Progenitor cell of endocrine pancreas (in vitro differentiated cells): ENCODE measurements at regions not wholly inside any gene's neighbourhood (a gene's known extent, or its start where the extent isn't known, plus 50 kb on each side); places are given as distances from the start of the nearest gene placed in this dataset.

Source experiments
- DNase-seq: peaks from one replicate; pipeline ENCODE4 v3.0.0; 2021; ENCODE audit warnings: low spot score; ENCODE audit not compliant: unreplicated experiment
- H3K27ac Mint-ChIP-seq: 2 replicates; pipeline ENCODE4 v1.8.0; 2021; ENCODE audit warnings: mild to moderate bottlenecking, moderate library complexity, mixed read lengths
- H3K27me3 Mint-ChIP-seq: 2 replicates; pipeline ENCODE4 v1.8.0; 2021; ENCODE audit warnings: mixed read lengths
- H3K36me3 Mint-ChIP-seq: 2 replicates; pipeline ENCODE4 v1.8.0; 2022; ENCODE audit warnings: mixed read lengths; ENCODE audit not compliant: insufficient read depth
- H3K4me1 Mint-ChIP-seq: 2 replicates; pipeline ENCODE4 v1.8.0; 2021; ENCODE audit warnings: low read depth, mixed read lengths
- H3K4me3 Mint-ChIP-seq: 2 replicates; pipeline ENCODE4 v1.8.0; 2021; ENCODE audit warnings: low read depth, mild to moderate bottlenecking, moderate library complexity, mixed read lengths
- H3K9me3 Mint-ChIP-seq: 2 replicates; pipeline ENCODE4 v1.8.0; 2021; ENCODE audit warnings: low read depth, mixed read lengths
- TF ChIP-seq, protein P1 (sequence below): fragments of 200-600 bp; sonication (generic); IDR thresholded peaks from one replicate; pipeline ENCODE4 v1.5.0; 2021; ENCODE audit warnings: antibody characterized with exemption, mild to moderate bottlenecking; ENCODE audit not compliant: unreplicated experiment

DNA sequence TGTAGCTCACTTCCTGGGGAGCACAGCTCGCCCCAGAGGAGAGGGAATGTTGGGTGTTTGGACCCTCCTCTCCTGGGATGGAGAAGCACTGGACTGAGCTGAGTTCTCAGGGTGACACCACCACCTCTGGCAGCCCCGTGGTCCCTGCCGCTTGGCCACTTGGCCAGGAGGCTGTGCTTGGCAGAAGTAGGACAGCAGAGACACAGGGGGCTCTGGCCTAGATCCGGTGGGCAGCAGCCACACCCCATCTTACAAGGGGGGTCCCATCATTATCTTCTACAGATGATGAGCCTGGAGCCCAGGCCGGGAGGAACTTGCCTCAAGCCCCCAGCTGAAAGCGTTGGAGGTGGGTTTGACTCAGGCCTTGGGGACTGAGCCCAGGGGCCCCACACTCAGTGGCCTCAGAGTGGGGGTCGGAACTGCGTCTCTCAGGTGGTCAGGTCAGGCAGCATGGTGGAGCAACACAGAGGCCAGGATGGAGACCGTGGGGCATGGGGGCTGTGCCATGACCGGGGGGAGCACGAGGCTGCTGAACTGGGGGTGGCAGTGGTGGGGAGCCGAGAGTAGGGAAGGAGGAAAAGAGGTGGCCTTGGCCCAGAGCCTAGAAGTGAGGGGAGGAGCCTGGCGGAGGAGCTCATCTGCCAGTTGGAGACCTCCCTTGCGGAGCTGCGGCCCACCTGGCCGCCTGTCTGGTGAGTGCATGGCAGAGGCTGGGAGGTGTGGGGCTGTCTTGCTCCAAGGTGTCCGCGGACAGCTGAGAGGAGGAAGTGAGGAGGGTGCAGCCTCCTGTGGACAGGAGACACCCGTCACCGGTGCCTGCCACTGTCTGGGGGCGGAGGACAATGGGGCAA, 63.6 kb upstream of the HDAC4 start:
- Mint-ChIP-seq H3K27me3 (no peaks in the 10 kb centered on the region), H3K4me3 (no peak overlapping the region), H3K4me1 (no peaks in the 10 kb centered on the region), H3K36me3 (no peaks in the 10 kb centered on the region), H3K27ac (no peak overlapping the region), H3K9me3 (no peaks in the 10 kb centered on the region)
- TF ChIP-seq, protein P1, sequence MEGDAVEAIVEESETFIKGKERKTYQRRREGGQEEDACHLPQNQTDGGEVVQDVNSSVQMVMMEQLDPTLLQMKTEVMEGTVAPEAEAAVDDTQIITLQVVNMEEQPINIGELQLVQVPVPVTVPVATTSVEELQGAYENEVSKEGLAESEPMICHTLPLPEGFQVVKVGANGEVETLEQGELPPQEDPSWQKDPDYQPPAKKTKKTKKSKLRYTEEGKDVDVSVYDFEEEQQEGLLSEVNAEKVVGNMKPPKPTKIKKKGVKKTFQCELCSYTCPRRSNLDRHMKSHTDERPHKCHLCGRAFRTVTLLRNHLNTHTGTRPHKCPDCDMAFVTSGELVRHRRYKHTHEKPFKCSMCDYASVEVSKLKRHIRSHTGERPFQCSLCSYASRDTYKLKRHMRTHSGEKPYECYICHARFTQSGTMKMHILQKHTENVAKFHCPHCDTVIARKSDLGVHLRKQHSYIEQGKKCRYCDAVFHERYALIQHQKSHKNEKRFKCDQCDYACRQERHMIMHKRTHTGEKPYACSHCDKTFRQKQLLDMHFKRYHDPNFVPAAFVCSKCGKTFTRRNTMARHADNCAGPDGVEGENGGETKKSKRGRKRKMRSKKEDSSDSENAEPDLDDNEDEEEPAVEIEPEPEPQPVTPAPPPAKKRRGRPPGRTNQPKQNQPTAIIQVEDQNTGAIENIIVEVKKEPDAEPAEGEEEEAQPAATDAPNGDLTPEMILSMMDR, result no peak
- DNase-seq, result no peak

GRCh38 chr2:239463541-239464165, 62.8 kb upstream of the HDAC4 start:
- Mint-ChIP-seq H3K27ac (peak overlapping the region; percentile 21), H3K36me3 (no peaks in the 10 kb centered on the region), H3K9me3 (no peaks in the 10 kb centered on the region), H3K27me3 (no peaks in the 10 kb centered on the region), H3K4me1 (no peaks in the 10 kb centered on the region), H3K4me3 (no peak overlapping the region)
- TF ChIP-seq, protein P1, result no peak
- DNase-seq, result no peak

DNA sequence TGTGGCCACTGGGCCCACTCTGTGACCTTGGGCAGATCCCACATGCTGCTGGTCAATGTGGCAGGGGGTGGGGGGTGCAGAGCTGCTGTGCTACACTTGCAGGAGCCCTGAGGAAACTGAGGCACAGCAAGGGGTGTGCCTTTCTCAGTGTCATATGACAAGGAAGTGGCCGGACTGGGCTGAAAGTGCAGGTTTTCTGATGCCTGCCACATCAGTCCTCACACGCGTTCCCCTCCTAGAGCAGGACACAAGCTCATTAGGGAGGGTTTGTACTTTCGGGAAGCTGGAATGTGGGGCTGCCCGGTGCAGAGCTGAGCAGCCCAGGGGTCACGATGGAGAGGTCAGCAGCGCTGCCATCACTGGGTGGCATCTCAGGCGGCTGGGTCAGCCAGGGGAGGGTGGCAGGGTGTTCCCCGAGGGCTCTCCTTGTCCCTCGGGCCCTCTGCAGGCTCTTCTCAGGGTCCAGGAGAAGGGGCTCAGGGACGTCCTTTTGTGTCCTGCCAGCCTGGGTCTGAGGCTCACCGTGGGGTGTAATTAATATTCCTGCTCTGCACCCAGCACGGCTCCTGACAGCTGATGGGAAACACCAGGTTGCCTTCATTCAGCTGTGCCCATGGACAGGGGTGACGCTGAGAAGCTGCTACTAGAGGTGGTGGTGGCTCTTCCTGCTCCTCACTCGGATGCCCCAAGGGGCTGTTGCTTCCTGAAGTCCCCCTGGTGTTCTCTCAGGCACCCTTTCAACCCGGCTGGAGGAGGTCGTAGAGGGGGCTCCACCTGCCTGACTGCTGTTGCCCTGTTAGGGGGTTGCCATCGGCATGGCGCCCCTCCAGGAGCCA, 62.1 kb upstream of the HDAC4 start:
- no peaks in the 10 kb centered on the region for H3K4me1 Mint-ChIP-seq
- H3K36me3 Mint-ChIP-seq, result no peaks in the 10 kb centered on the region
- peak; percentile 5 for DNase-seq
- no peaks in the 10 kb centered on the region for H3K9me3 Mint-ChIP-seq
- H3K4me3 Mint-ChIP-seq, result no peak overlapping the region
- TF ChIP-seq, protein P1, result no peak
- no peaks in the 10 kb centered on the region for H3K27me3 Mint-ChIP-seq
- no peak overlapping the region for H3K27ac Mint-ChIP-seq

- DNase-seq, result peak; percentile 6
- Mint-ChIP-seq H3K4me1 (no peaks in the 10 kb centered on the region), H3K9me3 (no peaks in the 10 kb centered on the region), H3K27ac (no peak overlapping the region), H3K27me3 (no peaks in the 10 kb centered on the region), H3K36me3 (no peaks in the 10 kb centered on the region), H3K4me3 (no peak overlapping the region)
- TF ChIP-seq, protein P1, result no peak
These were observed 61.3 kb upstream of the HDAC4 start for GRCh38 chr2:239462191-239462515.
